Colonic mucosa (tissue), 4 donors: ENCODE measurements at regions not wholly inside any gene's neighbourhood (a gene's known extent, or its start where the extent isn't known, plus 50 kb on each side); places are given as distances from the start of the nearest gene placed in this dataset.
A peak's percentile ranks its signal among the peaks of the same experiment; 100 is the strongest.

Experiments
- DNase-seq: peaks from one replicate; pipeline ENCODE4 v3.0.0-alpha.2; 2020
- H3K27ac ChIP-seq: fragments of 200-600 bp; one replicate; pipeline ENCODE4 v1.8.0; 2021
- H3K27me3 ChIP-seq: fragments of 200-600 bp; one replicate; pipeline ENCODE4 v1.8.0; 2021
- H3K36me3 ChIP-seq: fragments of 200-600 bp; one replicate; pipeline ENCODE4 v1.8.0; 2021
- H3K4me1 ChIP-seq: fragments of 200-600 bp; one replicate; pipeline ENCODE4 v1.8.0; 2021; ENCODE audit warnings: mild to moderate bottlenecking
- H3K4me3 ChIP-seq: fragments of 200-600 bp; one replicate; pipeline ENCODE4 v1.8.0; 2021
- H3K9ac ChIP-seq, 2 donors: one replicate each; pipeline ENCODE4 v1.7.0; 2013; ENCODE audit warnings: control low read depth in 2 of 2, low read depth in 2 of 2, low read length in 2 of 2
- H3K9me3 ChIP-seq: fragments of 200-600 bp; one replicate; pipeline ENCODE4 v1.8.0; 2021
- intact Hi-C: fragments of 100-400 bp; cut with DNase I; formaldehyde crosslinking; loops from one replicate; pipeline ENCODE4 v1.14.1; 2022
- TF ChIP-seq, protein P1 (sequence below): fragments of 200-600 bp; IDR thresholded peaks from one replicate; pipeline ENCODE4 v1.8.0; 2022; ENCODE audit warnings: antibody characterized with exemption, mild to moderate bottlenecking
- donor health status: healthy.
- donor health status: DM: no; HTN: no; CAD: no.
- donor health status: DM: no; HTN: no; CAD: no.

GRCh38 chr7:131061818-131062217 lies 265.9 kb upstream of the MKLN1 start:
- Histone ChIP-seq H3K4me3 (no peak overlapping the region), H3K27me3 (no peaks in the 10 kb centered on the region)

DNA sequence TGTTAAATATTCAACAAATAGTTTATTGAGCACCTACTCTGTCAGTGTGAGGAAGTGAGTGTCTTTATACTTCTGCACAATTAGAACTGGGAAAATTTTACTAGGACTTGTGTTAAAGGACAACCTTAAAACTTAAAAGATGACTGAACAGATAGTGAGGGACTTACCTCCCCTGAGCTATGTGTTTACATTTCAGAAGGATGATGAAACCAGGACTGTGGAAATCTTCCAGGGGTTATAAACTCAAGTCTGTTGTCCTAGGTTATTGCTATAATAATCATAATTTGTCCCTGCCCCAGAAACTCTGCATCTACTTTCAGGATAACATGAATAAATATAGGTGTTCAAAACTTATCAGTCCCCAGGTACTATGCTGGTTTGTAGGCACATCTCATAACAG lies 261.0 kb upstream of the MKLN1 start:
- DNase-seq, result no peak
- Histone ChIP-seq H3K27me3 (no peaks in the 10 kb centered on the region), H3K4me1 (no peaks in the 10 kb centered on the region), H3K9me3 (no peaks in the 10 kb centered on the region), H3K4me3 (no peak overlapping the region), H3K27ac (no peak overlapping the region), H3K36me3 (no peaks in the 10 kb centered on the region), H3K9ac (no peak overlapping the region)
- TF ChIP-seq, protein P1, sequence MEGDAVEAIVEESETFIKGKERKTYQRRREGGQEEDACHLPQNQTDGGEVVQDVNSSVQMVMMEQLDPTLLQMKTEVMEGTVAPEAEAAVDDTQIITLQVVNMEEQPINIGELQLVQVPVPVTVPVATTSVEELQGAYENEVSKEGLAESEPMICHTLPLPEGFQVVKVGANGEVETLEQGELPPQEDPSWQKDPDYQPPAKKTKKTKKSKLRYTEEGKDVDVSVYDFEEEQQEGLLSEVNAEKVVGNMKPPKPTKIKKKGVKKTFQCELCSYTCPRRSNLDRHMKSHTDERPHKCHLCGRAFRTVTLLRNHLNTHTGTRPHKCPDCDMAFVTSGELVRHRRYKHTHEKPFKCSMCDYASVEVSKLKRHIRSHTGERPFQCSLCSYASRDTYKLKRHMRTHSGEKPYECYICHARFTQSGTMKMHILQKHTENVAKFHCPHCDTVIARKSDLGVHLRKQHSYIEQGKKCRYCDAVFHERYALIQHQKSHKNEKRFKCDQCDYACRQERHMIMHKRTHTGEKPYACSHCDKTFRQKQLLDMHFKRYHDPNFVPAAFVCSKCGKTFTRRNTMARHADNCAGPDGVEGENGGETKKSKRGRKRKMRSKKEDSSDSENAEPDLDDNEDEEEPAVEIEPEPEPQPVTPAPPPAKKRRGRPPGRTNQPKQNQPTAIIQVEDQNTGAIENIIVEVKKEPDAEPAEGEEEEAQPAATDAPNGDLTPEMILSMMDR, result no peak
- intact Hi-C loops, result loop anchor here (5.0 to 10.0 kb wide), 2 partner anchors 236 to 588 kb away; no protein-coding TSS in a partner anchor

More at GRCh38 chr7:131061818-131062217, 265.9 kb upstream of the MKLN1 start:
- H3K4me1 ChIP-seq, result peaks cover 3% of the 10 kb centered on the region
- no peaks in the 10 kb centered on the region for H3K9me3 ChIP-seq
- intact Hi-C loops, result loop anchor here (10.0 kb wide), 1 partner anchor 593 kb away; no protein-coding TSS in a partner anchor
- H3K27ac ChIP-seq, result no peak overlapping the region
- no peak for DNase-seq
- H3K9ac ChIP-seq, result no peak overlapping the region
- TF ChIP-seq, protein P1, result no peak
- no peaks in the 10 kb centered on the region for H3K36me3 ChIP-seq

- intact Hi-C loops, result loop anchor here (5.0 to 10.0 kb wide), 2 partner anchors 235 to 588 kb away; no protein-coding TSS in a partner anchor
- Histone ChIP-seq H3K27me3 (no peaks in the 10 kb centered on the region), H3K9me3 (no peaks in the 10 kb centered on the region), H3K4me3 (no peak overlapping the region), H3K27ac (no peak overlapping the region), H3K4me1 (no peaks in the 10 kb centered on the region), H3K9ac (no peak overlapping the region), H3K36me3 (no peaks in the 10 kb centered on the region)
- TF ChIP-seq, protein P1, result no peak
- no peak for DNase-seq
Observed at GRCh38 chr7:131067220-131067619, 260.5 kb upstream of the MKLN1 start.

DNA sequence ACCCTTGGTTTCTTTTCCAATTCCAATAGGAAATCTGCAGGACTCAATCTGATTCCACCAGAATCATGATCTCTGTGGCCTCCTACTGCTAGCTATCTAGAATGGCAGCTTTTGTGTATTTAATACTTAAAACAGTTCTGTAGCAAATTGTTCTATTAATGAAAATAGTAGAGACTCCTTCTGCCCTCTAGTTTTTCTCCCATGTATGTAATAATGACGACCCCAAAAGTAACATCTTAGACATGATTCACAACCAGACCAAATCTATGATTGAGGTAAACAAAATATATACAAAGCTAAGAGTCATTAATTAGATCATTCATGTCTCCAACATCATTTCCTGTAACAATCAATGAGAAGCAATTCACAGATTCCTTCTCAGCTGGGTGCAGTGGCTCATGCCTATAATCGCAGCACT lies 259.1 kb upstream of the MKLN1 start:
- Histone ChIP-seq H3K27me3 (no peaks in the 10 kb centered on the region), H3K9ac (no peak overlapping the region), H3K4me3 (no peak overlapping the region), H3K4me1 (no peaks in the 10 kb centered on the region), H3K27ac (no peak overlapping the region), H3K36me3 (no peaks in the 10 kb centered on the region), H3K9me3 (no peaks in the 10 kb centered on the region)
- no peak for DNase-seq
- TF ChIP-seq, protein P1, result no peak
- intact Hi-C loops, result loop anchor here (5.0 to 10.0 kb wide), 2 partner anchors 234 to 586 kb away; no protein-coding TSS in a partner anchor

DNA sequence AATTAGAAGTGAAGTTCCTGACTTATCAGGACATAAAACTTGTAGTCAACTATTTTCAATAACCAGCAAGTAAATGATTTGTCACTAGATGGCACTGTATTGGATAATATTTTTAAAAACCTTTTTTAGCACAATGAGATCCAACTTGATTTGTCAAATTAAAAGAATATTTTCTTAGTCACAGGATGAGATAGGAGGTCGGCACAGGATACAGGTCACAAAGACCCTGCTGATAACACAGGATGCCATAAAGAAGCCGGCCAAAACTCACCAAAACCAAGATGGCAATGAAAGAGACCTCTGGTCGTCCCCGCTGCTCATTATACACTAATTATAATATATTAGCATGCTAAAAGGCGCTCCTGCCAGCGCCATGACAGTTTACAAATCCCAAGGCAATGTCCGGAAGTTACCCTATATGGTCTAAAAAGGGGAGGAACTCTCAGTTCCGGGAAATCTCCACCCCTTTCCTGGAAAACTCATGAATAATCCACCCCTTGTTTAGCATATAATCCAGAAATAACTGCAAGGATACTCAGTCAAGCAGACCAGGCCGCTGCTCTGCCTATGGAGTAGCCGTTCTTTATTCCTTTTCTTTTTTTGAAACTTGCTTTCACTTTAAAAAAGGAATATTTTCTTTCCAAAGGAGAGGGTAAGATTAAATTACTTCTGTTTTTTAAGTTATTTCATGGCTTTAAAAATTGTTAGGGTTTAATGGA lies 255.7 kb upstream of the MKLN1 start:
- Histone ChIP-seq H3K9me3 (no peaks in the 10 kb centered on the region), H3K4me3 (no peak overlapping the region), H3K36me3 (no peaks in the 10 kb centered on the region), H3K9ac (no peak overlapping the region), H3K4me1 (no peaks in the 10 kb centered on the region), H3K27me3 (no peaks in the 10 kb centered on the region), H3K27ac (peak overlapping the region; percentile 22)
- DNase-seq, result no peak
- intact Hi-C loops, result loop anchor here (10.0 kb wide), 1 partner anchor 353 kb away; no protein-coding TSS in a partner anchor
- TF ChIP-seq, protein P1, result no peak
